HT1080 (cell line): ENCODE measurements at regions not wholly inside any gene's neighbourhood (a gene's known extent, or its start where the extent isn't known, plus 50 kb on each side); places are given as distances from the start of the nearest gene placed in this dataset. TPM values are rescaled to one million over a fixed set of nuclear protein-coding genes. Genes with fewer than 3 reads are reported as not detected.

Experiments
- small RNA-seq: library from RNA; depleted of rRNA; stranded (forward); fragments of <200 nt; gene quantifications from one replicate; pipeline ENCODE3, GENCODE V24; 2014

Small RNA genes lying in the stretch of these regions (small RNA-seq; reads per million reads assigned to genes)
- not detected for gene RNU6-1265P
